NCI-H2171 treated with DMSO at 0.1 percent for 48 hours (cell line): ENCODE measurements at regions not wholly inside any gene's neighbourhood (a gene's known extent, or its start where the extent isn't known, plus 50 kb on each side); places are given as distances from the start of the nearest gene placed in this dataset.
"Not testable (repeated sequence)": the region's sequence is repeated elsewhere in the genome, so short reads cannot be mapped to it uniquely, and the experiment has no call there.

Experiments
- DNase-seq: peaks from one replicate; lab custom pipeline; 2025; lab: John Stamatoyannopoulos, UW

- DNase-seq = no peak
Observed at GRCh38 chr7:4319280-4319679, 362.8 kb upstream of the FOXK1 start.

- no peak for DNase-seq
Observed at GRCh38 chr7:4325732-4326131, 356.4 kb upstream of the FOXK1 start.

GRCh38 chr7:4331711-4332110 lies 350.4 kb upstream of the FOXK1 start:
- DNase-seq = no peak

- DNase-seq = no peak
Observed at GRCh38 chr7:4338556-4338955, 343.5 kb upstream of the FOXK1 start.

- DNase-seq = no peak
Observed at GRCh38 chr7:4343272-4344247, 338.5 kb upstream of the FOXK1 start.

- DNase-seq = no peak
Observed at GRCh38 chr7:4345004-4345403, 337.1 kb upstream of the FOXK1 start.

- no peak for DNase-seq
Observed at GRCh38 chr7:4352069-4352468, 330.0 kb upstream of the FOXK1 start.

- no peak for DNase-seq
Observed at GRCh38 chr7:4361774-4362173, 320.3 kb upstream of the FOXK1 start.

GRCh38 chr7:4383584-4383983 lies 298.5 kb upstream of the FOXK1 start:
- no peak for DNase-seq

- DNase-seq = no peak
Observed at GRCh38 chr7:4386190-4386589, 295.9 kb upstream of the FOXK1 start.

- DNase-seq = not testable (repeated sequence)
Observed at GRCh38 chr7:4391103-4391502, 291.0 kb upstream of the FOXK1 start.

GRCh38 chr7:4394736-4395135 lies 287.4 kb upstream of the FOXK1 start:
- DNase-seq = no peak

- DNase-seq = no peak
Observed at GRCh38 chr7:4399121-4399520, 283.0 kb upstream of the FOXK1 start.

- no peak for DNase-seq
Observed at GRCh38 chr7:4399596-4399995, 282.5 kb upstream of the FOXK1 start.

GRCh38 chr7:4406288-4407058 lies 275.6 kb upstream of the FOXK1 start:
- DNase-seq = no peak

- DNase-seq = no peak
Observed at GRCh38 chr7:4409946-4410345, 272.1 kb upstream of the FOXK1 start.

- DNase-seq = peak; percentile 14
Observed at GRCh38 chr7:4416396-4417056, 265.6 kb upstream of the FOXK1 start.

- DNase-seq = peak; percentile 29
Observed at GRCh38 chr7:4428526-4428925, 253.6 kb upstream of the FOXK1 start.

- no peak for DNase-seq
Observed at GRCh38 chr7:4430227-4430626, 251.9 kb upstream of the FOXK1 start.

- DNase-seq = no peak
Observed at GRCh38 chr7:4434306-4434705, 247.8 kb upstream of the FOXK1 start.

GRCh38 chr7:4436361-4436895 lies 245.7 kb upstream of the FOXK1 start:
- DNase-seq = no peak

- no peak for DNase-seq
Observed at GRCh38 chr7:4436936-4437335, 245.2 kb upstream of the FOXK1 start.
